GM10266 (cell line): ENCODE measurements at regions not wholly inside any gene's neighbourhood (a gene's known extent, or its start where the extent isn't known, plus 50 kb on each side); places are given as distances from the start of the nearest gene placed in this dataset.

Source experiments
- DNase-seq: peaks from one replicate; pipeline ENCODE4 v3.0.0; 2012; ENCODE audit errors: extremely low spot score
- TF ChIP-seq, protein P1 (sequence below): IDR thresholded peaks from 2 replicates; pipeline ENCODE4 v1.5.1; 2012; ENCODE audit warnings: mild to moderate bottlenecking, low read depth; ENCODE audit not compliant: control insufficient read depth, insufficient read depth; ENCODE audit errors: missing control alignments

DNA sequence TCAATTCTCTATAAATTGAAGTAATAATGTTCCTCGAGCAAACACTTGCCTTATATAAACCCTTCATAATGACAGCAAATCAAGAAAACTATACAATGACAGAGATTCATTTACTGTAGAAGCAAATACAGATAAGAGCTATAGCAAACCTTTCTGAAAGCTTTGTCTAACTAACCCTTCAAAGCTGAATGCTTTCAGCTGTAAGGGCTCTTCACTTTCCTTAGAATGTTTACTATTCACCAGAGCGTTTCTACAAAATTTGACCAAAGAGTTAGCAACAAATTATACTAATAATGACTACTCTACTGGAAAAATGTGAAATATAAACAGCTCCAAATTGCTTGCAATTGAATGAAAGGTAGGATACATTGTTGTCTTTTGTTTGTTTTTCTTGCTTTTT lies 218.1 kb downstream of the SLITRK5 start:
- DNase-seq, result no peak
- TF ChIP-seq, protein P1, sequence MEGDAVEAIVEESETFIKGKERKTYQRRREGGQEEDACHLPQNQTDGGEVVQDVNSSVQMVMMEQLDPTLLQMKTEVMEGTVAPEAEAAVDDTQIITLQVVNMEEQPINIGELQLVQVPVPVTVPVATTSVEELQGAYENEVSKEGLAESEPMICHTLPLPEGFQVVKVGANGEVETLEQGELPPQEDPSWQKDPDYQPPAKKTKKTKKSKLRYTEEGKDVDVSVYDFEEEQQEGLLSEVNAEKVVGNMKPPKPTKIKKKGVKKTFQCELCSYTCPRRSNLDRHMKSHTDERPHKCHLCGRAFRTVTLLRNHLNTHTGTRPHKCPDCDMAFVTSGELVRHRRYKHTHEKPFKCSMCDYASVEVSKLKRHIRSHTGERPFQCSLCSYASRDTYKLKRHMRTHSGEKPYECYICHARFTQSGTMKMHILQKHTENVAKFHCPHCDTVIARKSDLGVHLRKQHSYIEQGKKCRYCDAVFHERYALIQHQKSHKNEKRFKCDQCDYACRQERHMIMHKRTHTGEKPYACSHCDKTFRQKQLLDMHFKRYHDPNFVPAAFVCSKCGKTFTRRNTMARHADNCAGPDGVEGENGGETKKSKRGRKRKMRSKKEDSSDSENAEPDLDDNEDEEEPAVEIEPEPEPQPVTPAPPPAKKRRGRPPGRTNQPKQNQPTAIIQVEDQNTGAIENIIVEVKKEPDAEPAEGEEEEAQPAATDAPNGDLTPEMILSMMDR, result no peak

DNA sequence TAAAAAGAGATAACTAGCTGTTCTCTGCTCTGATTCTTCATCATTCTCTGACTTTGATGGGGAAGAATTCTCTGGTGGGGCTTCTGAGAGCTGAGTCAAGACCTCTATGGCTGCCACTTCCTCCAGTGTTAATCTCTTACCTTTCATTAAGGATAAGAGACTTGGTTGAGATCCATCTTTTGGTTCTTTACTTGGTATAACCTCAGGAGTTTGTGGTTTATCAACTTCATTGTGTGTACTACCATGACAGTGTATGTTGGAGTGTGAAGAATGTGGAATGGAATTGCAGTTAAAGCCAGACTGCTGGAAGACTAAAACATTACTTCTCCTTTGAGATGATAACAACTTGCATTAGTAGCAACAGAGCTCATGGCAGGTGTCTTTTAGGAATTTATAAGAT lies 222.0 kb downstream of the SLITRK5 start:
- DNase-seq, result no peak
- TF ChIP-seq, protein P1, result no peak

DNA sequence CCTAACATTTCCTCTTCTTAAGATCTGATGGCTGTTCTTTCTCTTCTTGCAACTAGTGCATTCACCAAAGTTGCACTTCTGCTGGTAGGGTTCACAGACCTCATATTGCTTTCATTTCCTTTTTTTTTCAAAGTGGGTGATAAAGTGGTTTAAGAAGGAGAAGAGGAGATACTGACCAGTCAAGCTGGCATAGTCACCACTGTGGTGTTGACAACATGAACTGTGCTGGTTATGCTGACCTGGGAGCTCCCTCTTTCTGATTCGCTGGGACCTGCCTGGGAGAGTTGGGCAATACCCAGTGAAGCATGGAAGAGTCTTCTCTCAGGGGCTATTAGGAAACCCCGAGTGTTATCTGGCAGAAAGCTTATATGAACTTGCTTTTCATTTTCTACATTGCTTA lies 222.9 kb downstream of the SLITRK5 start:
- TF ChIP-seq, protein P1, result no peak
- no peak for DNase-seq

DNA sequence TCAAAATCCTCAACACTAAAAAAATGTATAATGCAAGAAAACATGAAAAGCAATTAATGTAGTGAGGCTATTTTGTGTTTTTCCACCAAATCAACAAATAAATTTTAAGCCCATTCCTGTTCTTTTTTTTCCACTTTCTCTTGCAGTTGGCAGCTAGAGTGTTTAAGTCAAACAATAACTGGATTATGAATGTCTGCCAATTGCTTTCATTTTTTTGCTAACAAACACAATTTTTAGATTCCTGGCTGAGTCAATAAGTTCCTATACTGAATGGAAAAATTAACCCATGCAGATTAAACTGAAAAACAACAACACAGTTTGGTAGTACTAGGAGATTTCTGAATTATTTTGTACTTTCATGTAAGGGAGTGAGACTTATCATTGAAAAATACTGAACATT lies 232.4 kb downstream of the SLITRK5 start:
- TF ChIP-seq, protein P1, result no peak
- no peak for DNase-seq

DNA sequence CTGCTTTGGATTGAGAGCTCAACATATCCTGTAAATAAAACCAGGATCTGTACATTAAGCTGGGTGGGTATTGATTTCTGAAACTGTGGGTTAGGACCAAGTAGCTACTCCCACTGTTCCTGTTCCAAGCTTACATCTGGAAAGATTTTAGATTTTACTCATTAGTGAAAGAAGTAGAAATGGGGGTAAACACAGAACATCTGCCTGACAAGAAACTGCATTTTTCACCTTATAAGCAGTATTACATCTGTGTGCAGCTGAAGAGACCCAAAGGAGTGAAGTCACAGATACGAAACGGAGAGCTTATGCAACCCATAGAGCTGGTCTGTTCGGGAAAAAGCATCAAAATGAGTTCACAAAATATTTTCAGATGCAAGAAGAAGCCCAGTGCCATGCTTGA lies 235.2 kb downstream of the SLITRK5 start:
- TF ChIP-seq, protein P1, result no peak
- no peak for DNase-seq

DNA sequence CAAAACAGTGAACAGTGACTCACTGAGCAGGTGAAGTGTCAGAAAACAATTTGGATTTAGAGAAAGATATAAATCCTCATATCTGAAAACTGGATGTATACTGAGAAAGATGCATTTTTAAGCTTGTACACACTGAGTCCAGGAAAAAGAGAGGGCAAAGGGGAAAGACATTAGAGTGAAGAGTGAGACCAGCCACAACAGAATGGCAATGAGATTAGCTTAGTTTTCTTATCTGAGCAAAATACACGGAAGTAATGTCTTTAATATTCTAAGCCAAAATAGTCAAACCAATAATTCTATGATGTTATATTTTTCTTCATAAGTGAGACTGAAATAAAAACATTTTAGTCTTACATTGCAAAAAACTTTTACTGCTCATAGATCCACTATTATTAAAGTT lies 236.0 kb downstream of the SLITRK5 start:
- TF ChIP-seq, protein P1, result no peak
- DNase-seq, result no peak

DNA sequence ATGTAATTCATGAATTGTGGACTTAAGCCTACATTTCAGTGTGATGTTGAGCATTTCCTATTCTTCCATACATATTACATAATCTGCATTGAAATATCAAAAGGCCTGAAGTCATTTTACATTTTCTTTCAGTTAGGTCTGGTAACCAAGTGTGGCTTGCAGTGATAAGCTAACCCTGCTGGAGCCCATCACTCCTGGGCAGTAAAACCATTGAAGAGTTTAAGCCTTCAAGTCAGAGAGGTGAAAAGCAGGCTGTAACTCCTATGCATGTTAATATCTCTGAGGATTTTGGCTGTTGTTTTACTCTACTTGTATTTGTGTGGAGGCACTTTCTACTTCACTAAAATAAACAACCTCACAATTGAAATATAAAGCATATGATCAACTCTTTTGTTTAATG lies 248.8 kb downstream of the SLITRK5 start:
- DNase-seq, result no peak
- TF ChIP-seq, protein P1, result no peak

DNA sequence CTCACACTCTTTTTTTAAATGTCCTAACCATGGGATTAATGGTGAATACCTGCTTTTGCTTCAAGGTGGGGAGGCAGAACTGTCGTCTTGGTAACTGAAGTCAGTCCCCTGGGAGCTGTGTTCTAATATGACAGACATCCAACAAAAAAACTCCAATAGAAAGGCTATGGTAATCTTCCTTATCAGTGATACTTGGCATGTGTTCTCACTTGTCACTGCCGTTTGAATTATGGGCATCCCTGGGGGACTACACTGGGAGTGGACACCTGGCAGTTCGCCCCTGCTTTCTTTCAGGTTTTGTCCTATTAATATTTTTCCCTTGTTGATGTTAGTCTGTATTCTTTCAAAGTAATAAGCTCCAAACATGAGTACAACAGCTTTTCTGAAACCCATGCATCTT lies 252.6 kb downstream of the SLITRK5 start:
- no peak for DNase-seq
- TF ChIP-seq, protein P1, result no peak
